ENCODE measurements at regions not wholly inside any gene's neighbourhood (a gene's known extent, or its start where the extent isn't known, plus 50 kb on each side); places are given as distances from the start of the nearest gene placed in this dataset.

GRCh38 chr9:88326936-88327335, 61.3 kb upstream of the SPIN1 start:
- Mint-ChIP-seq H3K9me3 (peaks cover 2% of the 10 kb centered on the region), H3K27me3 (no peaks in the 10 kb centered on the region), H3K36me3 (ENCODE audit: low read depth) (no peaks in the 10 kb centered on the region), H3K4me3 (no peak overlapping the region), H3K27ac (no peak overlapping the region), H3K4me1 (ENCODE audit: low read depth) (peaks cover 28% of the 10 kb centered on the region)
- ChIA-PET CTCF (no interaction called here), POLR2A (interaction anchor here (0.9 kb wide), 1 partner anchor 14 kb away, joined by 3 read pairs; no protein-coding TSS in a partner anchor)
- DNase-seq (no peak), ATAC-seq (no peak)
- intact Hi-C loops (cut with micrococcal nuclease) = no loop called here
- no peak for TF ChIP-seq CTCF (IDR thresholded peaks at IDR 0.05)

- intact Hi-C loops (cut with micrococcal nuclease) = no loop called here
- no peak for TF ChIP-seq CTCF (IDR thresholded peaks at IDR 0.05)
- H3K4me1 Mint-ChIP-seq (ENCODE audit: low read depth) = peaks cover 31% of the 10 kb centered on the region
- no peak for ATAC-seq
- no peaks in the 10 kb centered on the region for H3K27me3 Mint-ChIP-seq
- ChIA-PET CTCF (no interaction called here), POLR2A (interaction anchor here (1.4 kb wide), 1 partner anchor 23 kb away, joined by 3 read pairs; no protein-coding TSS in a partner anchor)
- H3K27ac Mint-ChIP-seq = no peak overlapping the region
- peaks cover 2% of the 10 kb centered on the region for H3K9me3 Mint-ChIP-seq
- no peak overlapping the region for H3K4me3 Mint-ChIP-seq
- no peak for DNase-seq
- no peaks in the 10 kb centered on the region for H3K36me3 Mint-ChIP-seq (ENCODE audit: low read depth)
Observed at GRCh38 chr9:88326015-88326414, 62.2 kb upstream of the SPIN1 start.

- peaks cover 31% of the 10 kb centered on the region for H3K4me1 Mint-ChIP-seq (ENCODE audit: low read depth)
- no peaks in the 10 kb centered on the region for H3K36me3 Mint-ChIP-seq (ENCODE audit: low read depth)
Observed at GRCh38 chr9:88322906-88323566, 65.2 kb upstream of the SPIN1 start.

GRCh38 chr9:88321764-88322163, 66.5 kb upstream of the SPIN1 start:
- Mint-ChIP-seq H3K4me1 (ENCODE audit: low read depth) (peaks cover 31% of the 10 kb centered on the region), H3K4me3 (no peak overlapping the region), H3K27ac (peak overlapping the region; percentile 55), H3K27me3 (no peaks in the 10 kb centered on the region), H3K36me3 (ENCODE audit: low read depth) (no peaks in the 10 kb centered on the region), H3K9me3 (peaks cover 2% of the 10 kb centered on the region)
- DNase-seq (no peak), ATAC-seq (no peak)
- POLR2A ChIA-PET = interaction anchor here (1.8 kb wide), 1 partner anchor 10 kb away, joined by 4 read pairs; no protein-coding TSS in a partner anchor
- CTCF ChIA-PET = no interaction called here
- intact Hi-C loops (cut with micrococcal nuclease) = no loop called here
- no peak for TF ChIP-seq CTCF (IDR thresholded peaks at IDR 0.05)

More at GRCh38 chr9:88322906-88323566, 65.2 kb upstream of the SPIN1 start:
- ChIA-PET POLR2A (interaction anchor here (1.0 to 1.8 kb wide), 2 partner anchors 11 to 20 kb away, joined by 3 to 4 read pairs; no protein-coding TSS in a partner anchor), CTCF (interaction anchor here (1.2 to 1.4 kb wide), 2 partner anchors 10 to 19 kb away, joined by 3 to 9 read pairs; no protein-coding TSS in a partner anchor)
- ATAC-seq (peak; percentile 96), DNase-seq (peak; percentile 74)
- Mint-ChIP-seq H3K27ac (peak overlapping the region; percentile 91), H3K4me3 (peak overlapping the region; percentile 17), H3K27me3 (no peaks in the 10 kb centered on the region), H3K9me3 (peaks cover 2% of the 10 kb centered on the region)
- TF ChIP-seq CTCF (IDR thresholded peaks at IDR 0.05) = no peak
- intact Hi-C loops (cut with micrococcal nuclease) = no loop called here

GRCh38 chr9:88320748-88321415, 67.4 kb upstream of the SPIN1 start:
- ChIA-PET POLR2A (no interaction called here), CTCF (interaction anchor here (0.9 kb wide), 1 partner anchor 17 kb away, joined by 3 read pairs; no protein-coding TSS in a partner anchor)
- TF ChIP-seq CTCF (IDR thresholded peaks at IDR 0.05) = no peak
- peaks cover 2% of the 10 kb centered on the region for H3K9me3 Mint-ChIP-seq
- no peak for ATAC-seq
- peaks cover 33% of the 10 kb centered on the region for H3K4me1 Mint-ChIP-seq (ENCODE audit: low read depth)
- intact Hi-C loops (cut with micrococcal nuclease) = no loop called here
- no peaks in the 10 kb centered on the region for H3K36me3 Mint-ChIP-seq (ENCODE audit: low read depth)
- no peak for DNase-seq
- H3K27ac Mint-ChIP-seq = no peak overlapping the region
- H3K27me3 Mint-ChIP-seq = no peaks in the 10 kb centered on the region
- no peak overlapping the region for H3K4me3 Mint-ChIP-seq
